Suppressor macrophage treated with lipopolysaccharide for 4 hours (primary cell): ENCODE measurements at regions not wholly inside any gene's neighbourhood (a gene's known extent, or its start where the extent isn't known, plus 50 kb on each side); places are given as distances from the start of the nearest gene placed in this dataset.

ENCODE experiments used
- DNase-seq: peaks from one replicate; pipeline ENCODE4 v3.0.0-alpha.2; 2020

GRCh38 chr4:136644279-136644678 is 888.0 kb downstream of the PCDH18 start:
- DNase-seq: no peak

GRCh38 chr4:136643416-136643815 is 888.9 kb downstream of the PCDH18 start:
- DNase-seq: no peak

- peak; percentile 12 for DNase-seq
Observed at GRCh38 chr4:136637071-136637777, 895.1 kb downstream of the PCDH18 start.

GRCh38 chr4:136636155-136636554 is 896.1 kb downstream of the PCDH18 start:
- no peak for DNase-seq

GRCh38 chr4:136634121-136634520 is 898.2 kb downstream of the PCDH18 start:
- DNase-seq: no peak

- no peak for DNase-seq
Observed at GRCh38 chr4:136599890-136600289, 932.4 kb downstream of the PCDH18 start.

- DNase-seq: no peak
Observed at GRCh38 chr4:136590440-136590839, 941.9 kb downstream of the PCDH18 start.

- DNase-seq: no peak
Observed at GRCh38 chr4:136583567-136583966, 948.7 kb downstream of the PCDH18 start.

- DNase-seq: no peak
Observed at GRCh38 chr4:136581119-136581518, 951.2 kb downstream of the PCDH18 start.

GRCh38 chr4:136575146-136575545 is 957.1 kb downstream of the PCDH18 start:
- no peak for DNase-seq

- DNase-seq: no peak
Observed at GRCh38 chr4:136573460-136573859, 958.8 kb downstream of the PCDH18 start.

- no peak for DNase-seq
Observed at GRCh38 chr4:136571315-136571714, 961.0 kb downstream of the PCDH18 start.

GRCh38 chr4:136562834-136563233 is 969.5 kb downstream of the PCDH18 start:
- DNase-seq: no peak

GRCh38 chr4:136558940-136559494 is 973.3 kb downstream of the PCDH18 start:
- DNase-seq: no peak

GRCh38 chr4:136557396-136557795 is 974.9 kb downstream of the PCDH18 start:
- DNase-seq: no peak

GRCh38 chr4:136554033-136554432 is 978.3 kb downstream of the PCDH18 start:
- DNase-seq: no peak

- no peak for DNase-seq
Observed at GRCh38 chr4:136551753-136552152, 980.5 kb downstream of the PCDH18 start.

- no peak for DNase-seq
Observed at GRCh38 chr4:136540747-136541146, 991.5 kb downstream of the PCDH18 start.

GRCh38 chr4:136528131-136528530 is 1004.2 kb downstream of the PCDH18 start:
- no peak for DNase-seq

- DNase-seq: no peak
Observed at GRCh38 chr4:136526517-136526916, 1005.8 kb downstream of the PCDH18 start.

- DNase-seq: no peak
Observed at GRCh38 chr4:136524039-136524438, 1008.3 kb downstream of the PCDH18 start.

GRCh38 chr4:136516371-136516770 is 1015.9 kb downstream of the PCDH18 start:
- DNase-seq: no peak

GRCh38 chr4:136505020-136505419 is 1027.3 kb downstream of the PCDH18 start:
- DNase-seq: peak; percentile 2

GRCh38 chr4:136495851-136496250 is 1036.4 kb downstream of the PCDH18 start:
- no peak for DNase-seq

GRCh38 chr4:136495076-136495475 is 1037.2 kb downstream of the PCDH18 start:
- no peak for DNase-seq
